Progenitor cell of endocrine pancreas (in vitro differentiated cells): ENCODE measurements at regions not wholly inside any gene's neighbourhood (a gene's known extent, or its start where the extent isn't known, plus 50 kb on each side); places are given as distances from the start of the nearest gene placed in this dataset.

Experiments used
- DNase-seq: peaks from one replicate; pipeline ENCODE4 v3.0.0; 2021; ENCODE audit warnings: low spot score; ENCODE audit not compliant: unreplicated experiment
- H3K27ac Mint-ChIP-seq: 2 replicates; pipeline ENCODE4 v1.8.0; 2021; ENCODE audit warnings: mild to moderate bottlenecking, moderate library complexity, mixed read lengths
- H3K27me3 Mint-ChIP-seq: 2 replicates; pipeline ENCODE4 v1.8.0; 2021; ENCODE audit warnings: mixed read lengths
- H3K36me3 Mint-ChIP-seq: 2 replicates; pipeline ENCODE4 v1.8.0; 2022; ENCODE audit warnings: mixed read lengths; ENCODE audit not compliant: insufficient read depth
- H3K4me1 Mint-ChIP-seq: 2 replicates; pipeline ENCODE4 v1.8.0; 2021; ENCODE audit warnings: low read depth, mixed read lengths
- H3K4me3 Mint-ChIP-seq: 2 replicates; pipeline ENCODE4 v1.8.0; 2021; ENCODE audit warnings: low read depth, mild to moderate bottlenecking, moderate library complexity, mixed read lengths
- H3K9me3 Mint-ChIP-seq: 2 replicates; pipeline ENCODE4 v1.8.0; 2021; ENCODE audit warnings: low read depth, mixed read lengths
- CTCF ChIP-seq: fragments of 200-600 bp; sonication (generic); IDR thresholded peaks from one replicate; pipeline ENCODE4 v1.5.0; 2021; ENCODE audit warnings: antibody characterized with exemption, mild to moderate bottlenecking; ENCODE audit not compliant: unreplicated experiment

GRCh38 chr1:164948101-164948500 lies 389.1 kb downstream of the PBX1 start:
- peaks cover 26% of the 10 kb centered on the region for H3K9me3 Mint-ChIP-seq
- no peak overlapping the region for H3K4me3 Mint-ChIP-seq
- peaks cover 2% of the 10 kb centered on the region for H3K36me3 Mint-ChIP-seq
- H3K4me1 Mint-ChIP-seq, result no peaks in the 10 kb centered on the region
- TF ChIP-seq CTCF, result no peak
- no peak for DNase-seq
- H3K27ac Mint-ChIP-seq, result no peak overlapping the region
- H3K27me3 Mint-ChIP-seq, result no peaks in the 10 kb centered on the region

- Mint-ChIP-seq H3K36me3 (no peaks in the 10 kb centered on the region), H3K9me3 (peaks cover 5% of the 10 kb centered on the region), H3K27ac (no peak overlapping the region), H3K4me1 (no peaks in the 10 kb centered on the region), H3K4me3 (no peak overlapping the region), H3K27me3 (peaks cover 9% of the 10 kb centered on the region)
- no peak for DNase-seq
- TF ChIP-seq CTCF, result no peak
Measured at GRCh38 chr1:164937291-164937690, 378.3 kb downstream of the PBX1 start.

GRCh38 chr1:164932580-164932979 lies 373.6 kb downstream of the PBX1 start:
- Mint-ChIP-seq H3K4me3 (no peak overlapping the region), H3K4me1 (no peaks in the 10 kb centered on the region), H3K27me3 (peaks cover 15% of the 10 kb centered on the region), H3K27ac (no peak overlapping the region), H3K36me3 (no peaks in the 10 kb centered on the region), H3K9me3 (no peaks in the 10 kb centered on the region)
- TF ChIP-seq CTCF, result no peak
- no peak for DNase-seq

DNA sequence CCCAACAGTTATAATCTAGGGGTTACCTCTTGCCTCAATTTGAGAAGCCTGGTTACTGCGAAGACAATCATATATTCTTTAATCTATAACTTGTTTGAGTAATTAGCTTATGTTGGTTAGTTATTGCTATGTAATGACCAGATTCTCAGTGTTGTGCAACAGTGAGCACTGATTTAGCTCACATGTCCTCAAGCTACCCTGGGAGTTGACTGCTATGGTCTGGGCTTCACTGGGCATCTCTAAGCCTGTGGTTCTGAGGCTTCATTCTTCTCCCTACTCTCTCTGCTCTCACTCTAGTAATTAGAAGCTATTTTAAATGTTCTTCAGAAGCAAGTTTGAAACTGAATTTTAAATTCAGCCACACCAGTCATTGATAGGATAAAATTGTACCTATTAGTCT lies 371.8 kb downstream of the PBX1 start:
- Mint-ChIP-seq H3K27ac (no peak overlapping the region), H3K4me3 (no peak overlapping the region), H3K36me3 (no peaks in the 10 kb centered on the region), H3K27me3 (peaks cover 17% of the 10 kb centered on the region), H3K4me1 (no peaks in the 10 kb centered on the region), H3K9me3 (no peaks in the 10 kb centered on the region)
- DNase-seq, result no peak
- no peak for TF ChIP-seq CTCF

- TF ChIP-seq CTCF, result no peak
- no peak for DNase-seq
- Mint-ChIP-seq H3K9me3 (no peaks in the 10 kb centered on the region), H3K36me3 (no peaks in the 10 kb centered on the region), H3K27ac (no peak overlapping the region), H3K4me1 (no peaks in the 10 kb centered on the region), H3K4me3 (no peak overlapping the region), H3K27me3 (peaks cover 12% of the 10 kb centered on the region)
Measured at GRCh38 chr1:164930241-164930640, 371.3 kb downstream of the PBX1 start.
